ENCODE measurements at regions not wholly inside any gene's neighbourhood (a gene's known extent, or its start where the extent isn't known, plus 50 kb on each side); places are given as distances from the start of the nearest gene placed in this dataset.

- no peaks in the 10 kb centered on the region for H3K36me3 Mint-ChIP-seq
- Histone ChIP-seq H3K79me2 (ENCODE audit: low read depth) (no peaks in the 10 kb centered on the region), H3K4me2 (no peak overlapping the region), H3K9ac (no peak overlapping the region), H4K20me1 (ENCODE audit: low read depth) (no peaks in the 10 kb centered on the region), H3K9me3 (ENCODE audit: low read depth) (no peaks in the 10 kb centered on the region), H3K36me3 (no peaks in the 10 kb centered on the region), H3K27me3 (peaks cover 32% of the 10 kb centered on the region), H3K27ac (no peak overlapping the region), H3K4me1 (no peaks in the 10 kb centered on the region), H3K4me3 (no peak overlapping the region), H2AFZ (replicated peaks) (no peak overlapping the region), H3F3A (ENCODE audit: low read depth) (no peaks in the 10 kb centered on the region)
- H3K4me3 Mint-ChIP-seq, result no peak overlapping the region
- peaks cover 4% of the 10 kb centered on the region for H3K27me3 Mint-ChIP-seq (ENCODE audit: insufficient read depth, low read depth)
- no peaks in the 10 kb centered on the region for H3K9me3 Mint-ChIP-seq
- no peak overlapping the region for H3K27ac Mint-ChIP-seq
- TF ChIP-seq EZH2phosphoT487 (IDR thresholded peaks at IDR 0.05), result no peak
- TF ChIP-seq CTCF (IDR thresholded peaks at IDR 0.05), result no peak
- no peak for TF ChIP-seq EZH2 (IDR thresholded peaks at IDR 0.05)
- H3K4me1 Mint-ChIP-seq, result no peaks in the 10 kb centered on the region
- no peak for DNase-seq (ENCODE audit: low spot score)
Observed at GRCh38 chr1:90823686-90824085, 106.6 kb upstream of the BARHL2 start.

- H2AFZ ChIP-seq (replicated peaks), result no peak overlapping the region
- H3K27me3 Mint-ChIP-seq (ENCODE audit: insufficient read depth, low read depth), result peaks cover 4% of the 10 kb centered on the region
- no peaks in the 10 kb centered on the region for H3K4me1 ChIP-seq
- no peaks in the 10 kb centered on the region for H4K20me1 ChIP-seq (ENCODE audit: low read depth)
- no peak overlapping the region for H3K27ac Mint-ChIP-seq
- no peaks in the 10 kb centered on the region for H3F3A ChIP-seq (ENCODE audit: low read depth)
- H3K79me2 ChIP-seq (ENCODE audit: low read depth), result no peaks in the 10 kb centered on the region
- H3K36me3 Mint-ChIP-seq, result peaks cover 4% of the 10 kb centered on the region
- no peak overlapping the region for H3K4me3 ChIP-seq
- no peak overlapping the region for H3K4me3 Mint-ChIP-seq
- no peak overlapping the region for H3K9ac ChIP-seq
- no peaks in the 10 kb centered on the region for H3K9me3 Mint-ChIP-seq
- no peaks in the 10 kb centered on the region for H3K9me3 ChIP-seq (ENCODE audit: low read depth)
- TF ChIP-seq EZH2phosphoT487 (IDR thresholded peaks at IDR 0.05), result no peak
- TF ChIP-seq CTCF (IDR thresholded peaks at IDR 0.05), result no peak
- no peak for TF ChIP-seq EZH2 (IDR thresholded peaks at IDR 0.05)
- H3K4me2 ChIP-seq, result no peak overlapping the region
- H3K27me3 ChIP-seq, result peaks cover 15% of the 10 kb centered on the region
- no peaks in the 10 kb centered on the region for H3K4me1 Mint-ChIP-seq
- no peak for DNase-seq (ENCODE audit: low spot score)
- H3K27ac ChIP-seq, result no peak overlapping the region
- no peaks in the 10 kb centered on the region for H3K36me3 ChIP-seq
Observed at GRCh38 chr1:90821788-90822359, 104.8 kb upstream of the BARHL2 start.

GRCh38 chr1:90821152-90821787 lies 104.2 kb upstream of the BARHL2 start:
- no peak for DNase-seq (ENCODE audit: low spot score)
- Mint-ChIP-seq H3K4me3 (no peak overlapping the region), H3K36me3 (peaks cover 4% of the 10 kb centered on the region), H3K4me1 (no peaks in the 10 kb centered on the region), H3K9me3 (no peaks in the 10 kb centered on the region), H3K27ac (no peak overlapping the region), H3K27me3 (ENCODE audit: insufficient read depth, low read depth) (peaks cover 4% of the 10 kb centered on the region)
- peaks cover 15% of the 10 kb centered on the region for H3K27me3 ChIP-seq
- no peak overlapping the region for H2AFZ ChIP-seq (replicated peaks)
- TF ChIP-seq CTCF (IDR thresholded peaks at IDR 0.05) (no peak), EZH2 (IDR thresholded peaks at IDR 0.05) (no peak), EZH2phosphoT487 (IDR thresholded peaks at IDR 0.05) (no peak)
- no peaks in the 10 kb centered on the region for H3K9me3 ChIP-seq (ENCODE audit: low read depth)
- no peaks in the 10 kb centered on the region for H3K79me2 ChIP-seq (ENCODE audit: low read depth)
- no peaks in the 10 kb centered on the region for H3K4me1 ChIP-seq
- no peaks in the 10 kb centered on the region for H3F3A ChIP-seq (ENCODE audit: low read depth)
- no peak overlapping the region for H3K4me3 ChIP-seq
- no peaks in the 10 kb centered on the region for H4K20me1 ChIP-seq (ENCODE audit: low read depth)
- H3K27ac ChIP-seq, result no peak overlapping the region
- H3K36me3 ChIP-seq, result no peaks in the 10 kb centered on the region
- no peak overlapping the region for H3K4me2 ChIP-seq
- no peak overlapping the region for H3K9ac ChIP-seq
